ENCODE measurements at regions not wholly inside any gene's neighbourhood (a gene's known extent, or its start where the extent isn't known, plus 50 kb on each side); places are given as distances from the start of the nearest gene placed in this dataset.
"Not testable (repeated sequence)": the region's sequence is repeated elsewhere in the genome, so short reads cannot be mapped to it uniquely, and the experiment has no call there.

DNA sequence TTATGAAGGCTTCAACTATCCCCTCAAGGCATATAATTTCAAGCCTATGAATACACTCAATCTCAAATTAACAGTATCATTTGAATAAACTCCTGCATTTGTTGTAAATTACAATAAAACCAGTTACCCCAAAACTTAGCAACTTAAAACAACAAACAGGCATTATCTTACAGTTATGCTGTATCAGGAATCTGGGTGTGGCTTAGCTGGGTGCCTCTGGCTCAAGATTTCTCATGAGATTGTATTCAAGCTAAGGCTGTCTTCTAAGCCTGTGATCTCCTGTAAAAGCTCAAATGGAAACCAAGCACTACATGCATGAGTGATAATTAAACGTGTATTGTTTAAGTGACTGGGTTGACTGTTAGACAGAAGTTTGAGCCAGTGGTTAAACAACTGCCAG is 341.0 kb upstream of the PHF14 start:
- no peak for DNase-seq

DNA sequence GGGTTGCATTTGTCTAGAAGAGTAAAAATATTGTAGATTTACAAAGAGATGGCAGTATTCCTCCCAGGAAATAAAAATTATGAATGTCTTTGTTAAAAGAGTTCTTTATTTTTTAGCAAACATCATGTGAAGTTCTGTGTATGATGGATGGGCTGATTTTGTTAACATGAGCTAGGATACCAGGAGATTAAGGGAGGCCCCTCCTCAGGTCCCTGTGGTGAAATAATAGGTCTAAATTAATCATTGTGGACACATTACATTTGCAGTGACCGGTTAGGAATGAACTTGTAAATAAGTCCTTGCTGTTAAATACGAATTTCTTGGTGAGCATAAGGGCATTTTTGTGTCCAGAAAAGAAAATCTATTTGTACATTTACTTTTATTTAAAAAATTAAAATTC is 339.4 kb upstream of the PHF14 start:
- DNase-seq: no peak

DNA sequence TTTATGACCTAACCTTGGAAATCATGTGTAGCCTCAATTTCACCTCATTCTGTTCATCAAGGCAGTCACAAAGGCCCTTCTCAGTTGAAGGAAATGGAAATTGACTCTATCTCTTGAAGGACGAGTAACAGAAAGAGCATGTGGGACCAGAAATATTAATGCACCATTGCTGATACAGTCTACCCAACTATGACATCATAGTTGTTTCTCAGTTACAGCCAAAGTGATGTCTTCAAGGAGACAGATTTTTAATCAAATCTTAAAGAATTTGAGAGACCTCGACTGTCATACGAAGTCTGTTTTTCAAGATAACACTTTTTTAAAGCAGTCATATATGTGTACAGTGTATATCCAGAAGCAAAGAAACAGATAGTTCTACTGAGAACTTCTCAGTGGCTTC is 335.7 kb upstream of the PHF14 start:
- no peak for DNase-seq

DNA sequence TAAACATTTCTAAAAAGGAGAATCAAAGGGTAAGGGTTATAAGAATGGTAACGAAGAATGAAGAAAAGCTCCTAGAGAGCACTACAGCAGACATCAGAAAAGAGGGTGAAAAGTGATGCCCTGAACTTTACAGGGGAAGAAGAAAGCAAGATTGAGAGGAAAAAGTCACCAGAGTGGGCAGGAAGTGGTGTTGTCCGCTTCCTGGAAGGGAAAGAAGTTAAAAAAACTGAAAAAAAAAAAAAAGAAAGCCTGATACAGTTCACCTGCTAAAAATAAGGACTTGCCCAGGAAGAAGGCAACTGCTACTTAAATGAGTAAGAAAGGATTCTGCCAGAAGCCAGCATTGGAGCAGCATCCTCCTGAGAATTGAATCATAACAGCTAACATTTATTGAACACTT is 330.1 kb upstream of the PHF14 start:
- no peak for DNase-seq

DNA sequence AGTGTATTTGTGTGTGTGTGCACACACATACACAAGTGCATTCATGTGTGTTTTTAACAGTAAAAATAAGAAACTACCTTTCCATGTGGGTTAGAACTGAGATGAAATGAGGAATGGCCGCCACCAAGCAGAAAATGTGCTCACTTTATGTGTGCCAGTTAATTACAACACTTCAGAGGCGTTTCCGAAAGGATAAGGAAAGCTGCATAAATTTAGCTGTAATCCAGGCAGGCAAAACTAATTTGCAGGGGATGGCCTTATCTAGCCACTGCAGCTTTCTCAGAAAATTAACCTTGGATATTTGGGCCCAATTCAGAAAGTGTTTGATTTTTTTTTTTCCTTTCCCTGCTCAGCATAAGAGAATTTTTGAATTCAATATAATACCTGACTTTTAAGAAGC is 328.8 kb upstream of the PHF14 start:
- no peak for DNase-seq

DNA sequence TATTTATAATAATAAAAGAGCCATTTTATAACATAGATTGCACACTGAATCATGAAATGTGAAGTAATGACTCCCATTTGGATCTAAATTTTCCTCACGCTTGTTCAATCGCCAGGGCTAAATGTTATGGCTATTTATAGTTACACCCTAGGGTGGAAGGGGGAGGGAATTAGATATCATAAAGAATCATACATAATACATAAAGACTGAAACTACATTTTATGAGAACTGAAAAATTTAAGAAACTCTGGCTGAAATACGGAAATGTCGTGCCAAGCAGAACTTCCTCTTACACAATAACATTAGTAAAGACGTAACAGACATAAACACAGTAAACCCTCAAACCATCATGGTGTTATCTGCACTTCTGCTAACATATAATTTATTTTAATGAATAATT is 327.5 kb upstream of the PHF14 start:
- DNase-seq: no peak

DNA sequence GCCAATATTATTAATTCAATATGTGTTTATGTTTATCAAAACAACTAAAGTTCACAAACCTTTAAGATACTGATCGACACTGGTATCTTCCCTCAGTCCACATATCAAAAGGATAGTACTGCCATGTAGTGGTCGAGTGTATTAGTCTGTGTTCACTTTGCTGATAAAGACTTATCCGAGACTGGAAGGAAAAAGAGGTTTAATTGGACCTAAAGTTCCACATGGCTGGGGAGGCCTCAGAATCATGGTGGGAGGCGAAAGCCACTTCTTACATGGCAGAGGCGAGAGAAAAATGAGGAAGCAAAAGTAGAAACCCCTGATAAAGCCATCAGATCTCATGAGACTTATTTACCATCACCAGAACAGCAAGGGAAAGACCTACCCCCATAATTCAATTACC is 325.4 kb upstream of the PHF14 start:
- DNase-seq: no peak

DNA sequence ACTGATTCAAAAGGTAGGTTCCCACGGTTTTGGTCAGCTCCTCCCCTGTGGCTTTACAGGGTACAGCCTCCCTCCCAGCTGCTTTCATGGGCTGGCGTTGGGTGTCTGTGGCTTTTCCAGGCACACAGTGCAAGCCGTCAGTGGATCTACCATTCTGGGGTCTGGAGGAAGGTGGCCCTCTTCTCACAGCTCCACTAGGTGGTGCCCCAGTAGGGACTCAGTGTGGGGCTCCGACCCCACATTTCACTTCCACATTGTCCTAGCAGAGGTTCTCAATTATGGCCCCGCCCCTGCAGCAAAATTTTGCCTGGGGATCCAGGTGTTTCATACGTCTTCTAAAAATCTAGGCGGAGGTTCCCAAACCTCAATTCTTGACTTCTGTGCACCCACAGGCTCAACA is 324.6 kb upstream of the PHF14 start:
- DNase-seq: not testable (repeated sequence)

DNA sequence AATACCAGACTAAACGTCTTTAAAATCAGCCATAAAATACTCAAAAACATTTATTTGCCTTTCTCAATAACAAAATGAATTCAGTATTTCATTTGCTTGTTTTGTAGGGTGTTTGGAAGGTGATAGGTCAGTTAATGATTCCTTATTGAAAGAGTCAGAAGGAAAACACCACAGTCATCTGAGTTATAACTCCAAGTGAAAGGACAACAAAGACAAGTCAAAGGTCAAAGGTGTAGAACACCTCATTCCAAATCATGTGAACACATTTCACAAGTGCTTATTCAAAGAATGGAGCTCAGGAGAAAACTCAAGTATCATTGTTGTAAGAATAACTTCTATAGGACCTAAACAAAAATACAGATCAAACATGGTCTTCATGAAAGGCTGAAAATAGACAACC is 318.6 kb upstream of the PHF14 start:
- no peak for DNase-seq

DNA sequence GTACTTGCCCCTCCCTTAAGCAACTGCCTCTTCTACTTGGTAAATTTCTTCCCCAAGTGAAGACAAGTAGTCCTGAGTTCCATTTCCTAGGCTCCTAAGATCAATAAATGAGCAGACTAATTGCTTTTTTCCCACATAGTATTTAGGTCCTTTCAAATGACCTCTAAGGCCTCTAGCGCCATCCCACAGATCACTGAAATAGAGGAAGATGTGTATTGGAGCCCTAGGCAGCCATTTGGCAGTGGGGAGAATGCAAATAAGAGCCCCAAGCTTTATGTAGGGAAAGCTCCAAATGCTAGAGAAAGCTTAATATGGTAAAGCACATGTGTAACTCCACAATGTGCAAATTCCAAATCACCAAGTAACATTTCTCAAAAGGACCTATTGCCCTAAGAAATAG is 316.5 kb upstream of the PHF14 start:
- no peak for DNase-seq

DNA sequence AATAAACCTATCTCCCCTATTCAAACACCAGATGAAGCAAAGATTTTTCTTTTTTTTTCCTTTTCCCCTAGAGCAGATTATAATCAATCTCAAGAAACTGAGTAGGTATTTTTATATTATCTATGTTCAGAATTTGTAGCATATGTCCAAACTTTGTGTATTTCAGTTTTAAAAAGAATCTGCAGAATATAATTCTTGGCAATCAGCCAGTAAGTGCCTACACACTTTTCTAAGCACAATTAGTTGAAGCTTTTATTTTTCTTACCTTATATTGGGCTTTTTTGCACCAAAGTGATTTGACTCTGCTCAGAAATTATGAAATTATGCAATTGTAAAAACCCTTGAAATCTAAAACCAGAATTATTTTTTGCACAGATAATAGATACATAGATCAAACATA is 315.8 kb upstream of the PHF14 start:
- DNase-seq: no peak

DNA sequence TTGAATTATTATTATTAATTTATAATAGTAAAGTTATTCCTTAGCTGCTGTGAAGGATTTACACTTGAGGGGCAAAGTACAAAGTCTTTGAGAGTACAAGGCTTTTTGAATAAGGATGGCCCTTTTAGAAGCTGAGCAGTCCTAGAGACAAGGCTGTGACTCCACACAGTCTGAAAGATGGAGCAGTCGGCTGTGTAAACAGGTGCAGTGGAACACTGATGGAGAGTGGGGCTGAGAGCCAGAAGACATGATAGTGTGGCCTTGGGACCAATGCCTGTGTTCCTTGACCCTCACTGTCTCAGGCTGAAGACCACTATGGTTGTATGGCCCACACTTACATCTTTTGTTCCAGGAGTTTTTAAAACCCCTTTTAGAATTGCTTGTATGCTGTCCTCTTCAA is 311.2 kb upstream of the PHF14 start:
- DNase-seq: peak in 1 of 14 donors; percentile 90

DNA sequence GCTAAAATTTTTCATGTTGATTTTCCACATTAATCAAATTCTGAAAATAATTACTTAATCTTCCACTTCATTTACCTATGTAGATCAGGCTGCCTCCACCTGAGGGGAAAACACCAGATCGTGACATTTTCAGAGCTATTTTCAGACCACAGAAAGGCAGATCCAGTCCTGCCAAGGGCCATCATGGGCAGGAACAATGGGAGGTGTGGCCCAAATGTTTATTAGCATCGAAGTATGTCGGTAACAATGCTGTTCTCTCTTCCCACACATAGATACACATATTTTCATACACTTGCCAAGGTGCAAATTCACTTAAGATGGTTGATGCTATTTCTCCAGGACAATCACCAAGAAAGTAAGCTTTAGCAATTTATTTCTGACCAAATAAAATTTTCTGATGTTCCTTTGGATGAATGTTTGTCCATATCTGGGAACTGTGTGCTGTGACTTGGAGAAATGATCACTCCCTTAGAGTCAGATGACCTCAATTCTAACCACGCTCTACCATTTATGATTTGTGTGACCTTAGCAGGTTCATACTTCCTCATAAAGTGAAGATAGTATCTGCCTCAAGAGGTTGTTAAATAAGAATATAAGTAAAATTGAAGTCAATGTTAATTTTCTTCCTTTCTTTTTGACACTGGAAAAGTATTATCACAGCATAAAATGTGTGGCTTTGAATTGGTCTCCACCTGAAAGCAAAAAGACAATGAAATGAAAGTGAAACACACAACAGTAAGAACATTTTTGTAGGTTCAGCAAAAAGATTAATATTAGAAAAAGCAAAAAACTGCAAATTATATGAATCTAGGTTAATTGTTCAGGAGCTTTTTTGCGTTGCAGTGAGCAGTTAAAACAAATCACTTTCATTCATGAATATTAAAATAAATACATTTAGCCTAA is 310.4 kb upstream of the PHF14 start:
- peak in 2 of 14 donors; percentile 3 to 96 for DNase-seq

DNA sequence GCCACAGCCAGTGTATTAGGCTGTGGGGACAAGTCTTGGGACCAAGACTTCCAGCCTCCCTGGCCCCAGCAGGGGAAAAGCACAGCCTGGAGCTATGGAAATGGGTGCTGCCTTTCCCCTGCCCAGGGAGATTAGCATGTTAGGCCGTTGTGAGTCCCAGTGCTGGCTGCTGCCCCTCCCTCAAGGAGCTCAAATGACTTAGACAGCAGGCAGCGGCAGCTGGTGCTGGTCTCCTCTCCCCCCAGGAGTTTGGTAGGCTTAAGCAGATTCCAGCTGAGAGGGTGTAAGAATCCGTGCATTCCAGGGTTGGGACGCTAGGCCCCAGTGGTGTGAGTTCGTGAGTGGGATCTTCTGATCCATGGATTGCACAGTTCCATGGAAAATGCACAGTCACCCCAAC is 301.5 kb upstream of the PHF14 start:
- DNase-seq: no peak

DNA sequence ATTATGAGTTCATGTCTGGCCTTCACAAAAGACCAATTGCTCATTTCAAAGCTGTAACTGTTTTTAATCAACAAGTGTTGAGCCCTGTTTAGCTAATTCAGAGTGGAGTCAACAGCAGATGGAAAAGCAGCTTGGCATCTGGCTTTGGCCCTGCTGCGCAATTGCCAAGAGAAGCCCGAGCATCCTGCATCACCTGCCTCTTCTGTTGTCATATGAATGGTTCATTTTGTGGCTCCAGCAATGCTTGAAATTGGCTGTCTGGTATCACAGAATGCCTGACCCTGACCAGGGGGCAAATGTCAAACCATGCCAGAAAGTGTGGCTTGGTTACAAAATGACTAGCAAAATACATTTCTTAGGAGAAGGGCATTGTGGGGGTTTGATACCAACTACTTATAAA is 296.5 kb upstream of the PHF14 start:
- DNase-seq: peak in 3 of 14 donors; percentile 1 to 99 (median 12)

DNA sequence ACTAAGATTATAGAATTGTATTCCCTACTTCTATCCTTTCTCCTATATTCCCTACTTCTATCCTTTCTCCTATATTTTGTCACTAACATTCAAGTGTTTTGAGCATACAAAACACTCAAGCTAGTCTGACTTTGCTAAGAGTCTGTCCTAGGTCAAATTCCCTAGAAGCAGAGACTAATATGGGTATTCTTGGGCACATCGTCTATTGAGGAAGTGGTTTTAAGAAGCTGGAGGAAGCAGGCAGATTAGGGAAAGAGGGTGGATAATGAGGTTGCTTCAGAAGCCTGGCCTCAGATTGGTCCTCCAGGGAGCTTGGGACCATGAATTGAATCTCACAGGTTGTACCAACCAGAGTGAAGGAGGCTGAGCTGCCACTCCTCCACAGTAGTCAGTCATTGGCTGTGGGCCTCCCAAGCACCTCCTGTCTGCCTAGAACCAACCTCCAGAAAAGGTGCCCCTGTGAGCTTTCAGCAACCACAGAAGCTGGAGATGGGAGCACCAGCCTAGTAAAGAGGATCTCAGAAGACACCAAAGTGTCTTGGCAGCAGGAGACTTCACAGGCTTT is 295.9 kb upstream of the PHF14 start:
- DNase-seq: no peak

DNA sequence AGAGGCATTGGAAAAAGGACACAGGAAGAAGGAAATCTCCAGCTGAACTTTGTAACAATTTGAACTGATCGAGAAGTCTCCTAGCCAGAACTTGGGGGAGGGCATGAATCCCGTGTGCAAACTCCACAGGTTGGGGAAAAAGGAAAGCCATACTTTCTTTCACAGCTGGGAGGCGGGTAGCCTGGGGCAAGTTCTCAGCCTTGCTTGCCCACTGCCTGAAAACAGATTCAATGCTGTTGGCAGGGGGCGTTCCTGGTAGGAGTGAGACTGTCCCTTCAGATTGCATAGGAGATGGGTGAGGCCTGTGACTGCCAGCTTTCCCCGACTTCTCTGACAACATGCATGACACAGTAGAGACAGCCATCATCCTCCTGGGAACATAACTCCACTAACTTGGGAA is 289.1 kb upstream of the PHF14 start:
- no peak for DNase-seq

DNA sequence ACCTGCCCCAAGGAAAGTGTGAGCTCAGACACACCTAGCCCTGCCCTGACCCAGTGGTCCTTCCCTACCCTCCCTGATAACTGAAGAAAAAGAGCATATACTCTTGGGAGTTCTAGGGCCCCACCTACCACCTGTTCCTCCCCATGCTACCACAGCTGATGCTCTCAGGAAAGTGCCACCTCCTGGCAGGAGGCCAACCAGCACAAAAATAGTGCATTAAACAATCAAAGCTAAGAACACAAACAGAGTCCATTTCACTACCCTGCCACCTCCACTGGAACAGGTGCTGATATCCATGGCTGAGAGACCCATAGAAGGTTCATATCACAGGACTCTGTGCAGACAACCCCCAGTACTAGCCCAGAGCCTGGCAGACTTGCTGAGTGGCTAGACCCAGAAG is 288.6 kb upstream of the PHF14 start:
- DNase-seq: no peak

DNA sequence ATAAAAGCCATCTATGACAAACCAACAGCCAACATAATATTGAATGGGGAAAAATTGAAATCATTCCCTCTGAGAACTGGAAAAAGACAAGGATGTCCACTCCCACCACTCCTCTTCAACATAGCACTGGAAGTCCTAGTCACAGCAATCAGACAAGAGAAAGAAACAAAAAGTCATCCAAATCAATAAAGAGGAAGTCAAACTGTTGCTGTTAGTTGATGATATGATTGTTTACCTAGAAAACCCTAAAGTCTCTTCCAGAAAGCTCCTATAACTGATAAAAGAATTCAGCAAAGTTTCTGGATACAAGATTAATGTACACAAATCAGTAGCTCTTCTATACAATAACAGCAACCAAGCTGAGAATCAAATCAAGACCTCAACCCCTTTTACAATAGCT is 285.1 kb upstream of the PHF14 start:
- DNase-seq: no peak

DNA sequence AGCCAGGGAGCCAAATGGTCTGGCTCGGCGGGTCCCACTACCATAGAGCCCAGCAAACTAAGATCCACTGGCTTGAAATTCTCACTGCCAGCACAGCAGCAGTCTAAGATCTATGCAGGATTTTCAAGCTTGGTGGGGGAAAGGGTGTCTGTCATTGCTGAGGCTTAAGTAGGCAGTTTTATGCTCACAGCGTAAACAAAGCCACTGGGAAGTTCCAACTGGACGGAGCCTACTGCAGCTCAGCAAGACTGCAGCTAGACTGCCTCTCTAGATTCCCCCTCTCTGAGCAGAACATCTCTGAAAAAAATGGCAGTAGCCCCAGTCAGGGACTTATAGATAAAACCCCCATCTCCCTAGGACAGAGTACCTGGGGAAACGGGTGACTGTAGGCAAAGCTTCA is 277.6 kb upstream of the PHF14 start:
- no peak for DNase-seq

DNA sequence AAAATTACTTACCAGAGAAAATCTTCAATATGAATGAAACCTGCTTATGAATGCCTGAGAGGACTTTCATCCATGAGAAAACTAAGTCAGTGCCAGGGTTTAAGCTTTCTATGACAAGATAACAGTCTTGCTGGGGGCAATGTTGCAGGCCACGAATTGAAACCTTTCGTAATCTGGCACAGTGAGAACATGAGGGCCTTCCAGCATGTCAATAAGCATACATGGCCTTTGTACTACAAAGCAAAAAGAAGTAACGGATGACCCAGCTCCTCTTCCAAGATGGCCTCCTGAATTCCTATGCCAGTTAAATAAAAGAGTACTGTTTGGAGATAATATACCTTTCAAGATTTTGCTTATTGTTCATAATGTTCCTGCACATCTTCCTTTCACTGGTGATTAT is 270.6 kb upstream of the PHF14 start:
- DNase-seq: no peak

DNA sequence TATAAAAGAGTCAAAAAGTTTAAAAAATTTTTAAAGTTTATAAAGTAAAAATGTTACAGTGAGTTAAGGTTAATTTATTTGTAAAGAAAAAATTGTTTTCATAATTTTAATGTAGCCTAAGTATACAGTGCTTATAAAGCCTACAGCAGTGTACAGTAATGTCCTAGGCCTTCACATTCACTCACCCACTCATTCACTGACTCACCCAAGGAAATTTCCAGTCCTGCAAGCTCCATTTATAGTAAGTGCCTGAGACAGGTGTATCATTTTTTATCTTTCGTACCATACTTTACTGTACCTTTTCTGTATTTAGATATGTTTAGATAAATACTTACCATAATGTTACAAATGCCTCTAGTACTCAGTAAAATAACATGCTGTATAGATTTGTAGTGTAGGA is 269.7 kb upstream of the PHF14 start:
- DNase-seq: no peak

DNA sequence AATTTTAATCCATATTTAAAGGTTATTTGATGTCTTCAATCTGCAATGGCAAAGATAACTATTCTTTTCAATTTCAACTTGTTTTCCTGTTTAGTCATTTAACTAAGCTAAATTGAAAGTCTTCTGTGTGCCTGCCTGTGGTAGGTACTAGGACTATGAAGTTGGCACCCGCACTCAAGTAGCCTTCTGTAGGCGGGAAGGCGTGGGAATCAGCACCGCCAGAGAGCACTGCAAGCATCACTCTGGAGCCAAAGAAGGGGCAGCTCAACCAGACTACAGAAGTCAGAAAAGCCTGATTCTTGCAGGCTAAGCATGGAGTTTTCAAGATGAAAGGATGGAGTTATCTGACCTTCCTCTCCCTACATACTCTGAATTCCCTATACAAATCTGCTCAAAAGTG is 269.0 kb upstream of the PHF14 start:
- DNase-seq: no peak

DNA sequence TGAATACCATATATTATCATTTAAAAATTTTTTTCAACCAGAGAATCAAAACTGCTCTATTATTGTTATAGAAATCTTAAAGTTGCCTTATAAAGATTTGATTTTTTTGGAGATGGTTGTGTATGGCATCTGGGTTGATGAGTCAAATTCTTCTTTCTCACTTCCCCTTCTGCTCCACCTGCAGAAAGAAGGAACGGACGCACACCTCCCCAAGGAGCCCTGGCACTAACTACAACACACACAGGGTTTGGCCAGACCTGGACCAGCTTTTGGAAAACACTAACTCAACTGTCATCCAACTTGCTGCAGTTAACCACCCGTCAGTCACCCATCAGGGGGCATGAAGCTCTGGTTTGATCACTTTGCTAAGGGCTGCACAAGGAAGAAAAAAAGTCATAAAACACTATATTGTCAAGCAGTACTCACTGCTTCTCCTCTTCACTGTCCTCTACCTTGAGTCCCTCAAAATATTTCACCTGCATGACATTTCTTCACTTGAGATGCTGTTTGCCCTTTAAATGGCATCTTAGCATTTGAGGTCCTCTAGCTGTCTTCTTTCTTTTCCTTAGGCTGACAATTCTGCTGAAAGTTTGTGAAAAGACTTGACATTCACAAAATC is 266.7 kb upstream of the PHF14 start:
- peak in 1 of 14 donors; percentile 52 for DNase-seq

Measured in C1 segment of cervical spinal cord (tissue), 14 donors.